IMR-90 (cell line): ENCODE measurements at regions not wholly inside any gene's neighbourhood (a gene's known extent, or its start where the extent isn't known, plus 50 kb on each side); places are given as distances from the start of the nearest gene placed in this dataset.

Source experiments
- ATAC-seq: fragments of 200-7000 bp; cut with Tn5 transposase; 2 replicates; pipeline ENCODE4 v1.9.1; 2020; ENCODE audit warnings: low read depth, mild to moderate bottlenecking, moderate library complexity
- BruUV-seq: library from RNA; stranded (reverse); fragments of 400-500 nt; replicated peaks from 2 replicates; lab custom pipeline; 2021; lab: Mats Ljungman, UMichigan
- CTCF ChIA-PET: fragments of 300-600 bp; formaldehyde crosslinking; extraction: SDS; loops from one replicate; lab custom pipeline; 2021; ENCODE audit warnings: antibody characterized with exemption; lab: Yijun Ruan, JAX
- POLR2A ChIA-PET: fragments of 300-600 bp; sonication (Branson Sonifier 250); formaldehyde crosslinking; loops from one replicate; lab custom pipeline; 2022; ENCODE audit warnings: antibody characterized with exemption; ENCODE audit not compliant: unreplicated experiment; lab: Charles Lee
- DNase-seq: peaks from one replicate; pipeline ENCODE4 v3.0.0; 2013
- H2AFZ ChIP-seq: replicated peaks from 2 replicates; pipeline ENCODE3; 2013; ENCODE audit warnings: low read length, mild to moderate bottlenecking; ENCODE audit not compliant: poor library complexity
- H2AK5ac ChIP-seq: 2 replicates; pipeline ENCODE4 v1.6.1; 2013; ENCODE audit warnings: low read depth, low read length, inconsistent platforms
- H2AK9ac ChIP-seq: replicated peaks from 2 replicates; pipeline ENCODE3; 2013; ENCODE audit warnings: mild to moderate bottlenecking, low read depth, low read length, moderate library complexity; ENCODE audit not compliant: poor library complexity
- H2BK120ac ChIP-seq: 2 replicates; pipeline ENCODE4 v1.6.1; 2013; ENCODE audit warnings: low read depth, low read length, inconsistent platforms
- H2BK15ac ChIP-seq: 3 replicates; pipeline ENCODE4 v1.6.1; 2013; ENCODE audit warnings: low read depth, low read length, inconsistent platforms
- H2BK20ac ChIP-seq: 2 replicates; pipeline ENCODE4 v1.6.1; 2013; ENCODE audit warnings: low read depth, mild to moderate bottlenecking, inconsistent platforms, low read length, moderate library complexity
- H2BK5ac ChIP-seq: 2 replicates; pipeline ENCODE4 v1.6.1; 2013; ENCODE audit warnings: mild to moderate bottlenecking, low read depth, low read length, inconsistent platforms; ENCODE audit not compliant: poor library complexity, severe bottlenecking
- H3K14ac ChIP-seq: replicated peaks from 2 replicates; pipeline ENCODE4 v1.6.1; 2013; ENCODE audit warnings: low read depth, low read length, inconsistent platforms
- H3K18ac ChIP-seq: 2 replicates; pipeline ENCODE4 v1.6.1; 2013; ENCODE audit warnings: low read depth, low read length, control low read depth
- H3K23ac ChIP-seq: 2 replicates; pipeline ENCODE4 v1.6.1; 2013; ENCODE audit warnings: low read depth, low read length, inconsistent platforms
- H3K27ac ChIP-seq: 2 replicates; pipeline ENCODE4 v1.5.1; 2013; ENCODE audit warnings: mild to moderate bottlenecking, control low read depth, low read length; ENCODE audit not compliant: insufficient read depth
- H3K27me3 ChIP-seq: 2 replicates; pipeline ENCODE4 v1.6.1; 2013; ENCODE audit warnings: low read length; ENCODE audit not compliant: control insufficient read depth, insufficient read depth
- H3K36me3 ChIP-seq: 2 replicates; pipeline ENCODE4 v1.6.1; 2013; ENCODE audit warnings: low read length, mixed read lengths; ENCODE audit not compliant: control insufficient read depth, insufficient read depth
- H3K4ac ChIP-seq: 2 replicates; pipeline ENCODE4 v1.6.1; 2013; ENCODE audit warnings: low read depth, low read length, inconsistent platforms
- H3K4me1 ChIP-seq: 2 replicates; pipeline ENCODE4 v1.6.1; 2013; ENCODE audit warnings: low read length, mixed read lengths; ENCODE audit not compliant: control insufficient read depth, insufficient read depth
- H3K4me2 ChIP-seq: 2 replicates; pipeline ENCODE4 v1.6.1; 2013; ENCODE audit warnings: low read depth, mild to moderate bottlenecking, control low read depth, low read length, moderate library complexity
- H3K4me3 ChIP-seq: 2 replicates; pipeline ENCODE4 v1.5.1; 2013; ENCODE audit warnings: low read depth, mild to moderate bottlenecking, control low read depth, low read length, moderate library complexity; ENCODE audit not compliant: insufficient read depth
- H3K56ac ChIP-seq: 2 replicates; pipeline ENCODE4 v1.6.1; 2013; ENCODE audit warnings: low read length, inconsistent platforms; ENCODE audit not compliant: insufficient read depth; ENCODE audit errors: extremely low read depth
- H3K79me1 ChIP-seq, 2 experiments: 2 replicates each; pipeline ENCODE4 v1.6.1; 2013; ENCODE audit warnings: low read length in 2 of 2, inconsistent platforms in 1 of 2, low read depth in 1 of 2
- H3K9ac ChIP-seq: 2 replicates; pipeline ENCODE4 v1.6.1; 2013; ENCODE audit warnings: low read depth, low read length, control low read depth
- H3K9me1 ChIP-seq: 2 replicates; pipeline ENCODE4 v1.6.1; 2013; ENCODE audit warnings: low read length, inconsistent platforms; ENCODE audit not compliant: insufficient read depth
- H3K9me3 ChIP-seq: 2 replicates; pipeline ENCODE4 v1.6.1; 2013; ENCODE audit warnings: low read length; ENCODE audit not compliant: control insufficient read depth, insufficient read depth
- H4K20me1 ChIP-seq: 2 replicates; pipeline ENCODE4 v1.6.1; 2013; ENCODE audit warnings: low read length, inconsistent platforms; ENCODE audit not compliant: insufficient read depth
- H4K5ac ChIP-seq: 2 replicates; pipeline ENCODE4 v1.6.1; 2013; ENCODE audit warnings: mild to moderate bottlenecking, low read depth, low read length, control low read depth
- H4K8ac ChIP-seq, 2 experiments: 2 replicates each; pipeline ENCODE4 v1.6.1; 2013; ENCODE audit warnings: low read depth in 2 of 2, low read length in 2 of 2, control low read depth in 1 of 2, inconsistent platforms in 1 of 2
- H4K91ac ChIP-seq: 2 replicates; pipeline ENCODE4 v1.6.1; 2013; ENCODE audit warnings: low read depth, low read length, inconsistent platforms; ENCODE audit not compliant: insufficient read depth
- BHLHE40 ChIP-seq: fragments of 150-350 bp; IDR thresholded peaks from 2 replicates; pipeline ENCODE4 v1.6.1; 2016; ENCODE audit warnings: mild to moderate bottlenecking, low read depth, low read length
- CEBPB ChIP-seq: IDR thresholded peaks from 2 replicates; pipeline ENCODE4 v1.6.1; 2012; ENCODE audit warnings: low read depth, low read length, improper control_type of control experiment
- CHD1 ChIP-seq: IDR thresholded peaks from 2 replicates; pipeline ENCODE4 v1.6.1; 2012; ENCODE audit warnings: low read depth, low read length, improper control_type of control experiment
- CTCF ChIP-seq: conservative IDR thresholded peaks from 2 replicates; pipeline ENCODE4 v1.5.1; 2012; ENCODE audit warnings: mild to moderate bottlenecking, low read depth, low read length, improper control_type of control experiment
- ELK1 ChIP-seq: fragments of 150-350 bp; IDR thresholded peaks from 2 replicates; pipeline ENCODE4 v1.6.1; 2016; ENCODE audit warnings: low read depth, mild to moderate bottlenecking, low read length, moderate library complexity, borderline replicate concordance
- FOS ChIP-seq: fragments of 150-350 bp; IDR thresholded peaks from 2 replicates; pipeline ENCODE4 v1.6.1; 2016; ENCODE audit warnings: low read depth, low read length
- NFE2L2 ChIP-seq: fragments of 150-350 bp; IDR thresholded peaks from 2 replicates; pipeline ENCODE4 v1.6.1; 2016; ENCODE audit warnings: low read depth, mild to moderate bottlenecking, low read length
- RCOR1 ChIP-seq: IDR thresholded peaks from 2 replicates; pipeline ENCODE4 v1.6.1; 2012; ENCODE audit warnings: mild to moderate bottlenecking, low read length, improper control_type of control experiment; ENCODE audit not compliant: insufficient replicate concordance
- RFX5 ChIP-seq: IDR thresholded peaks from 2 replicates; pipeline ENCODE4 v1.8.0; 2012; ENCODE audit warnings: low read depth, mild to moderate bottlenecking, low read length, moderate library complexity
- WGBS, 2 experiments: methylation state at CpG; one replicate each; pipeline versions ENCODE4 v1.1.5 to v1.1.7; 2013; ENCODE audit warnings: missing lambda C conversion rate in 2 of 2; ENCODE audit not compliant: insufficient read length in 1 of 2; ENCODE audit errors: extremely low coverage in 2 of 2; 5-methylcytosine and 5-hydroxymethylcytosine counted together
- dilution Hi-C: fragments of 300-500 bp; cut with HindIII; formaldehyde crosslinking; loops from one replicate; pipeline ENCODE4 v1.14.3; 2018; ENCODE audit warnings: low sequenced_read_pairs; ENCODE audit not compliant: unreplicated experiment
- in situ Hi-C: fragments of 300-500 bp; cut with MboI; formaldehyde crosslinking; loops from 3 replicates; pipeline ENCODE4 v1.14.3; 2019; ENCODE audit warnings: low sequenced_read_pairs, inconsistent platforms, mixed read lengths
- intact Hi-C: fragments of 100-400 bp; cut with micrococcal nuclease; formaldehyde crosslinking; loops from 2 replicates; pipeline ENCODE4 v1.10.0; 2022

GRCh38 chr5:82356808-82357671 is 78.9 kb upstream of the RPS23 start:
- Histone ChIP-seq H3K18ac (peak overlapping the region; percentile 75; the same call in 1 of the 2 replicates), H4K91ac (peak overlapping the region; percentile 87), H3K79me1 (no peaks in the 10 kb centered on the region), H3K9me3 (no peaks in the 10 kb centered on the region), H3K56ac (no peak overlapping the region), H2BK15ac (peak overlapping the region; percentile 84; the same call in 2 of the 3 replicates), H2BK120ac (peak overlapping the region; percentile 89), H2BK20ac (peak overlapping the region; percentile 96), H3K27me3 (no peaks in the 10 kb centered on the region), H3K4me1 (peaks cover 17% of the 10 kb centered on the region), H2AK5ac (peak overlapping the region; percentile 79), H3K9ac (peak overlapping the region; percentile 6; the same call in 1 of the 2 replicates), H2AFZ (peak overlapping the region; percentile 68), H3K27ac (0 out of 2 replicates have a peak overlapping the region, but pooled peaks have one; percentile 9), H3K36me3 (no peaks in the 10 kb centered on the region), H2AK9ac (peak overlapping the region; percentile 71), H3K14ac (peak overlapping the region; percentile 87), H4K20me1 (no peaks in the 10 kb centered on the region), H4K8ac (peak overlapping the region; percentile 30 to 78; a peak in 2 of 4 replicates), H2BK5ac (peak overlapping the region; percentile 54), H3K9me1 (peaks cover 9% of the 10 kb centered on the region), H3K23ac (peak overlapping the region; percentile 83; the same call in 1 of the 2 replicates), H4K5ac (peak overlapping the region; percentile 31), H3K4me2 (peak overlapping the region; percentile 24; the same call in 1 of the 2 replicates), H3K4ac (peak overlapping the region; percentile 89), H3K4me3 (no peak overlapping the region)
- TF ChIP-seq RFX5: no peak
- TF ChIP-seq CHD1: no peak
- no peak for TF ChIP-seq CTCF
- peak; percentile 15; the same call in 1 of the 2 replicates for TF ChIP-seq CEBPB
- TF ChIP-seq ELK1: no peak
- TF ChIP-seq FOS: peak; percentile 59
- 0 out of 2 replicates have a peak, but pooled peaks have one; percentile 14 for TF ChIP-seq NFE2L2
- TF ChIP-seq BHLHE40: peak; percentile 15; the same call in 1 of the 2 replicates
- TF ChIP-seq RCOR1: peak; percentile 69
- 23% methylated on average over 5 of the region's 14 CpGs; no CpG with 5 or more reads in 1 of the 2 experiments for WGBS, 2 experiments
- in situ Hi-C loops: loop anchor here (10.0 to 25.0 kb wide), 4 partner anchors 138 to 1118 kb away; partner anchors contain the start of gene VCAN
- intact Hi-C loops: no loop called here
- ChIA-PET CTCF (interaction anchor here (0.6 kb wide), 1 partner anchor 140 kb away, joined by 3 read pairs; no protein-coding TSS in a partner anchor), POLR2A (no interaction called here)
- dilution Hi-C loops: no loop called here
- DNase-seq (peak; percentile 94), ATAC-seq (peak; percentile 90)
- no TSS peak for BruUV-seq
